ENCODE measurements at regions not wholly inside any gene's neighbourhood (a gene's known extent, or its start where the extent isn't known, plus 50 kb on each side); places are given as distances from the start of the nearest gene placed in this dataset.

- H3K4me1 ChIP-seq = no peaks in the 10 kb centered on the region
- 74 to 90% (median 86%) methylated on average over 3 of the region's 3 CpGs for WGBS, 5 donors
- no peaks in the 10 kb centered on the region for H3K27me3 ChIP-seq (replicated peaks in 1 of 7)
- intact Hi-C loops (cut with DNase I; ENCODE audit: low total_unique reads) = no loop called here
- no peak overlapping the region for H3K4me3 ChIP-seq
- no peak for DNase-seq
- H3K27ac ChIP-seq = no peak overlapping the region
- no peak for TF ChIP-seq CTCF (IDR thresholded peaks at IDR 0.05 in 8 of 11, conservative IDR thresholded peaks at IDR 0.05 in 3 of 11)
- no peak for TF ChIP-seq POLR2AphosphoS5 (IDR thresholded peaks at IDR 0.05)
- no peak for TF ChIP-seq POLR2A (IDR thresholded peaks at IDR 0.05)
- H3K9me3 ChIP-seq = peaks cover 0 to 12% (median 0%) of the 10 kb centered on the region in 8 donors
- H3K36me3 ChIP-seq = no peaks in the 10 kb centered on the region
Observed at GRCh38 chr18:39494211-39494896, 1928.8 kb upstream of the CELF4 start.

- TF ChIP-seq POLR2A (IDR thresholded peaks at IDR 0.05) = no peak
- TF ChIP-seq CTCF (IDR thresholded peaks at IDR 0.05 in 8 of 11, conservative IDR thresholded peaks at IDR 0.05 in 3 of 11) = no peak
- TF ChIP-seq POLR2AphosphoS5 (IDR thresholded peaks at IDR 0.05) = no peak
- intact Hi-C loops (cut with DNase I; ENCODE audit: low total_unique reads) = no loop called here
- Histone ChIP-seq H3K4me3 (no peak overlapping the region), H3K36me3 (no peaks in the 10 kb centered on the region), H3K27me3 (replicated peaks in 1 of 7) (no peaks in the 10 kb centered on the region), H3K27ac (no peak overlapping the region), H3K4me1 (no peaks in the 10 kb centered on the region), H3K9me3 (peaks cover 0 to 4% (median 0%) of the 10 kb centered on the region in 8 donors)
- WGBS, 5 donors = 72 to 92% (median 82%) methylated on average over 2 of the region's 2 CpGs
- no peak for DNase-seq
Observed at GRCh38 chr18:39491408-39491807, 1925.8 kb upstream of the CELF4 start.

- H3K36me3 ChIP-seq = no peaks in the 10 kb centered on the region
- TF ChIP-seq POLR2AphosphoS5 (IDR thresholded peaks at IDR 0.05) = no peak
- no peak for TF ChIP-seq POLR2A (IDR thresholded peaks at IDR 0.05)
- TF ChIP-seq CTCF (IDR thresholded peaks at IDR 0.05 in 8 of 11, conservative IDR thresholded peaks at IDR 0.05 in 3 of 11) = no peak
- DNase-seq = no peak
Observed at GRCh38 chr18:39489431-39489830, 1923.8 kb upstream of the CELF4 start.

DNA sequence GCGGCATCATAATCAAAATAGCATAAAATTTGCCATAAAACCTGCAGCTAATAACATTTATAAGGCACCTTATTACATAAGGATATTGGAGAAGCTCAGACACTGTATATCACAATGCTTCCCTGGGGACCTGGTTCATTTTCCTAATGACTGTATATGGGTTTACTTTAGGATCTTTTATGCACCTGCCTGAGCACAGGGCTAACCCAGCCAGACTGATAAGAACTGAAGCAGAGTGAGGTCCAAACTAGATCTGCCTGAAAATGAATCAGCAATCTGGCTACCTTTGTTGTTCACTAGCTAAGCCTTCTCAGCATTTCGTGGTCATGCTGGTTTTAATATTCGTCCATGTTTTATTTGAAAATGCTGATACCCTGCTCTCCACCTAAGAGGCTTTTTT lies 1922.3 kb upstream of the CELF4 start:
- Histone ChIP-seq H3K36me3 (no peaks in the 10 kb centered on the region), H3K27ac (no peak overlapping the region), H3K27me3 (replicated peaks in 1 of 7) (no peaks in the 10 kb centered on the region), H3K9me3 (no peaks in the 10 kb centered on the region), H3K4me1 (no peaks in the 10 kb centered on the region), H3K4me3 (no peak overlapping the region)
- no peak for TF ChIP-seq POLR2AphosphoS5 (IDR thresholded peaks at IDR 0.05)
- TF ChIP-seq CTCF (IDR thresholded peaks at IDR 0.05 in 8 of 11, conservative IDR thresholded peaks at IDR 0.05 in 3 of 11) = no peak
- no peak for TF ChIP-seq POLR2A (IDR thresholded peaks at IDR 0.05)
- intact Hi-C loops (cut with DNase I; ENCODE audit: low total_unique reads) = no loop called here
- WGBS, 5 donors = 49 to 91% (median 78%) methylated on average over 3 of the region's 3 CpGs
- no peak for DNase-seq

More at GRCh38 chr18:39489431-39489830, 1923.8 kb upstream of the CELF4 start:
- intact Hi-C loops (cut with DNase I; ENCODE audit: low total_unique reads) = no loop called here
- H3K27ac ChIP-seq = no peak overlapping the region
- H3K4me3 ChIP-seq = no peak overlapping the region
- no peaks in the 10 kb centered on the region for H3K9me3 ChIP-seq
- 33 to 73% (median 40%) methylated on average over 1 of the region's 1 CpG for WGBS, 5 donors
- no peaks in the 10 kb centered on the region for H3K4me1 ChIP-seq
- H3K27me3 ChIP-seq (replicated peaks in 1 of 7) = no peaks in the 10 kb centered on the region
